Effector CD4-positive, alpha-beta T cell (primary cell): ENCODE measurements at regions not wholly inside any gene's neighbourhood (a gene's known extent, or its start where the extent isn't known, plus 50 kb on each side); places are given as distances from the start of the nearest gene placed in this dataset.

Source experiments
- DNase-seq: peaks from one replicate; pipeline ENCODE4 v3.0.0-alpha.2; 2020

- no peak for DNase-seq
These were observed 221.0 kb upstream of the KLF6 start for GRCh38 chr10:4006051-4006450.

- DNase-seq = no peak
These were observed 220.0 kb upstream of the KLF6 start for GRCh38 chr10:4004990-4005389.

GRCh38 chr10:4004144-4004543 lies 219.1 kb upstream of the KLF6 start:
- DNase-seq = no peak

GRCh38 chr10:4003348-4003973 lies 218.5 kb upstream of the KLF6 start:
- DNase-seq = no peak

- DNase-seq = no peak
These were observed 216.8 kb upstream of the KLF6 start for GRCh38 chr10:4001811-4002210.

- no peak for DNase-seq
These were observed 214.6 kb upstream of the KLF6 start for GRCh38 chr10:3999642-4000041.

- DNase-seq = no peak
These were observed 211.7 kb upstream of the KLF6 start for GRCh38 chr10:3996697-3997096.

GRCh38 chr10:3995302-3996210 lies 210.5 kb upstream of the KLF6 start:
- no peak for DNase-seq

- DNase-seq = no peak
These were observed 207.6 kb upstream of the KLF6 start for GRCh38 chr10:3992382-3993178.

GRCh38 chr10:3990307-3990706 lies 205.3 kb upstream of the KLF6 start:
- no peak for DNase-seq

- DNase-seq = no peak
These were observed 202.3 kb upstream of the KLF6 start for GRCh38 chr10:3987143-3987974.

GRCh38 chr10:3986493-3987142 lies 201.6 kb upstream of the KLF6 start:
- DNase-seq = no peak

- DNase-seq = no peak
These were observed 197.9 kb upstream of the KLF6 start for GRCh38 chr10:3982746-3983442.

- DNase-seq = no peak
These were observed 196.3 kb upstream of the KLF6 start for GRCh38 chr10:3981300-3981699.

GRCh38 chr10:3980660-3981059 lies 195.7 kb upstream of the KLF6 start:
- no peak for DNase-seq

- DNase-seq = no peak
These were observed 195.1 kb upstream of the KLF6 start for GRCh38 chr10:3980144-3980543.

- no peak for DNase-seq
These were observed 193.8 kb upstream of the KLF6 start for GRCh38 chr10:3978761-3979160.

- no peak for DNase-seq
These were observed 193.2 kb upstream of the KLF6 start for GRCh38 chr10:3978174-3978573.

GRCh38 chr10:3977761-3978160 lies 192.8 kb upstream of the KLF6 start:
- DNase-seq = no peak

- DNase-seq = no peak
These were observed 191.7 kb upstream of the KLF6 start for GRCh38 chr10:3976718-3977117.

- no peak for DNase-seq
These were observed 191.2 kb upstream of the KLF6 start for GRCh38 chr10:3976171-3976570.
